GM12878 (cell line): ENCODE measurements at regions not wholly inside any gene's neighbourhood (a gene's known extent, or its start where the extent isn't known, plus 50 kb on each side); places are given as distances from the start of the nearest gene placed in this dataset.

Experiments used
- CEBPB ChIP-seq, 2 experiments: fragments of 150-350 bp in 1 of 2; IDR thresholded peaks; 2 replicates each; pipeline ENCODE4 v1.6.1; 2012 to 2014; ENCODE audit warnings: low read depth in 2 of 2, low read length in 2 of 2, borderline replicate concordance in 1 of 2, inconsistent platforms in 1 of 2
- LARP7 ChIP-seq: fragments of 450-650 bp; IDR thresholded peaks from 2 replicates; pipeline ENCODE4 v1.6.1; 2017; ENCODE audit warnings: mild to moderate bottlenecking

- TF ChIP-seq LARP7 (no peak), CEBPB (IDR thresholded peaks at IDR 0.05; ENCODE audit: borderline replicate concordance in 1 of 2, low read depth in 2 of 2, low read length in 2 of 2) (no peak)
Observed at GRCh38 chr10:43866712-43867111, 218.0 kb upstream of the ZNF32 start.
